ENCODE measurements at regions not wholly inside any gene's neighbourhood (a gene's known extent, or its start where the extent isn't known, plus 50 kb on each side); places are given as distances from the start of the nearest gene placed in this dataset.

GRCh38 chr11:97832451-97832850 is 1188.3 kb upstream of the CNTN5 start:
- H3K79me2 ChIP-seq (ENCODE audit: control insufficient read depth, low read length), result no peaks in the 10 kb centered on the region
- no peaks in the 10 kb centered on the region for H3K4me1 ChIP-seq (ENCODE audit: control insufficient read depth, low read length)
- no peak overlapping the region for H3K4me2 ChIP-seq (ENCODE audit: low read length)
- H3K36me3 ChIP-seq (ENCODE audit: control insufficient read depth, low read length), result no peaks in the 10 kb centered on the region
- H3K27me3 ChIP-seq (ENCODE audit: control insufficient read depth, low read length), result no peaks in the 10 kb centered on the region
- no peak overlapping the region for H3K4me3 ChIP-seq (ENCODE audit: low read length)
- no peaks in the 10 kb centered on the region for H4K20me1 ChIP-seq (ENCODE audit: control insufficient read depth, insufficient read depth, low read depth, low read length)
- no peaks in the 10 kb centered on the region for H3K9me3 ChIP-seq (ENCODE audit: control insufficient read depth, insufficient read depth, low read length)
- no peak overlapping the region for H3K27ac ChIP-seq (ENCODE audit: low read depth, low read length)
- TF ChIP-seq CTCF (IDR thresholded peaks at IDR 0.05; ENCODE audit: low read depth, low read length, poor library complexity, severe bottlenecking) (no peak), EZH2phosphoT487 (IDR thresholded peaks at IDR 0.05; ENCODE audit: borderline replicate concordance, low read length) (no peak)
- no peaks in the 10 kb centered on the region for H3F3A ChIP-seq (ENCODE audit: control insufficient read depth, insufficient read depth)
- no peaks in the 10 kb centered on the region for H3K9me2 ChIP-seq (replicated peaks; ENCODE audit: control insufficient read depth, low read length)

- no peak overlapping the region for H3K4me2 ChIP-seq (ENCODE audit: low read length)
- no peaks in the 10 kb centered on the region for H3K4me1 ChIP-seq (ENCODE audit: control insufficient read depth, low read length)
- no peak overlapping the region for H3K27ac ChIP-seq (ENCODE audit: low read depth, low read length)
- no peaks in the 10 kb centered on the region for H4K20me1 ChIP-seq (ENCODE audit: control insufficient read depth, insufficient read depth, low read depth, low read length)
- H3K4me3 ChIP-seq (ENCODE audit: low read length), result no peak overlapping the region
- H3K36me3 ChIP-seq (ENCODE audit: control insufficient read depth, low read length), result no peaks in the 10 kb centered on the region
- no peaks in the 10 kb centered on the region for H3K27me3 ChIP-seq (ENCODE audit: control insufficient read depth, low read length)
- H3F3A ChIP-seq (ENCODE audit: control insufficient read depth, insufficient read depth), result no peaks in the 10 kb centered on the region
- no peak for TF ChIP-seq EZH2phosphoT487 (IDR thresholded peaks at IDR 0.05; ENCODE audit: borderline replicate concordance, low read length)
- TF ChIP-seq CTCF (IDR thresholded peaks at IDR 0.05; ENCODE audit: low read depth, low read length, poor library complexity, severe bottlenecking), result no peak
- no peaks in the 10 kb centered on the region for H3K9me3 ChIP-seq (ENCODE audit: control insufficient read depth, insufficient read depth, low read length)
- H3K79me2 ChIP-seq (ENCODE audit: control insufficient read depth, low read length), result no peaks in the 10 kb centered on the region
- no peaks in the 10 kb centered on the region for H3K9me2 ChIP-seq (replicated peaks; ENCODE audit: control insufficient read depth, low read length)
Observed at GRCh38 chr11:97833412-97833811, 1187.3 kb upstream of the CNTN5 start.

- Histone ChIP-seq H3K36me3 (ENCODE audit: control insufficient read depth, low read length) (no peaks in the 10 kb centered on the region), H4K20me1 (ENCODE audit: control insufficient read depth, insufficient read depth, low read depth, low read length) (no peaks in the 10 kb centered on the region), H3F3A (ENCODE audit: control insufficient read depth, insufficient read depth) (no peaks in the 10 kb centered on the region), H3K4me3 (ENCODE audit: low read length) (no peak overlapping the region), H3K27me3 (ENCODE audit: control insufficient read depth, low read length) (no peaks in the 10 kb centered on the region), H3K9me3 (ENCODE audit: control insufficient read depth, insufficient read depth, low read length) (no peaks in the 10 kb centered on the region), H3K79me2 (ENCODE audit: control insufficient read depth, low read length) (no peaks in the 10 kb centered on the region), H3K4me2 (ENCODE audit: low read length) (no peak overlapping the region), H3K9me2 (replicated peaks; ENCODE audit: control insufficient read depth, low read length) (no peaks in the 10 kb centered on the region), H3K4me1 (ENCODE audit: control insufficient read depth, low read length) (no peaks in the 10 kb centered on the region), H3K27ac (ENCODE audit: low read depth, low read length) (no peak overlapping the region)
- no peak for TF ChIP-seq CTCF (IDR thresholded peaks at IDR 0.05; ENCODE audit: low read depth, low read length, poor library complexity, severe bottlenecking)
- TF ChIP-seq EZH2phosphoT487 (IDR thresholded peaks at IDR 0.05; ENCODE audit: borderline replicate concordance, low read length), result no peak
Observed at GRCh38 chr11:97844016-97844415, 1176.7 kb upstream of the CNTN5 start.

- Histone ChIP-seq H3K27ac (ENCODE audit: low read depth, low read length) (no peak overlapping the region), H3K4me1 (ENCODE audit: control insufficient read depth, low read length) (no peaks in the 10 kb centered on the region), H3K4me3 (ENCODE audit: low read length) (no peak overlapping the region), H3K79me2 (ENCODE audit: control insufficient read depth, low read length) (no peaks in the 10 kb centered on the region), H3K36me3 (ENCODE audit: control insufficient read depth, low read length) (no peaks in the 10 kb centered on the region), H3K27me3 (ENCODE audit: control insufficient read depth, low read length) (no peaks in the 10 kb centered on the region), H3F3A (ENCODE audit: control insufficient read depth, insufficient read depth) (no peaks in the 10 kb centered on the region), H3K9me2 (replicated peaks; ENCODE audit: control insufficient read depth, low read length) (no peaks in the 10 kb centered on the region), H3K4me2 (ENCODE audit: low read length) (no peak overlapping the region), H3K9me3 (ENCODE audit: control insufficient read depth, insufficient read depth, low read length) (no peaks in the 10 kb centered on the region), H4K20me1 (ENCODE audit: control insufficient read depth, insufficient read depth, low read depth, low read length) (no peaks in the 10 kb centered on the region)
- no peak for TF ChIP-seq EZH2phosphoT487 (IDR thresholded peaks at IDR 0.05; ENCODE audit: borderline replicate concordance, low read length)
- no peak for TF ChIP-seq CTCF (IDR thresholded peaks at IDR 0.05; ENCODE audit: low read depth, low read length, poor library complexity, severe bottlenecking)
Observed at GRCh38 chr11:97847730-97848129, 1173.0 kb upstream of the CNTN5 start.
